Cardiac fibroblast (primary cell): ENCODE measurements at regions not wholly inside any gene's neighbourhood (a gene's known extent, or its start where the extent isn't known, plus 50 kb on each side); places are given as distances from the start of the nearest gene placed in this dataset.

Source experiments
- DNase-seq, 2 donors: peaks; one replicate each; pipeline versions ENCODE4 v3.0.0 to v3.0.0-alpha.2; 2010; ENCODE audit warnings: low read depth in 2 of 2
- H3K4me3 ChIP-seq, 2 donors: replicated peaks in 1 of 2; 1 replicate in 1 of 2; 2 replicates in 1 of 2; pipeline ENCODE4 v1.5.1; 2011; ENCODE audit warnings: low read depth in 2 of 2, low read length in 2 of 2, mild to moderate bottlenecking in 2 of 2, moderate library complexity in 1 of 2
- CTCF ChIP-seq: IDR thresholded peaks from one replicate; pipeline ENCODE4 v1.5.1; 2011; ENCODE audit warnings: low read depth, mild to moderate bottlenecking, low read length, inconsistent platforms

DNA sequence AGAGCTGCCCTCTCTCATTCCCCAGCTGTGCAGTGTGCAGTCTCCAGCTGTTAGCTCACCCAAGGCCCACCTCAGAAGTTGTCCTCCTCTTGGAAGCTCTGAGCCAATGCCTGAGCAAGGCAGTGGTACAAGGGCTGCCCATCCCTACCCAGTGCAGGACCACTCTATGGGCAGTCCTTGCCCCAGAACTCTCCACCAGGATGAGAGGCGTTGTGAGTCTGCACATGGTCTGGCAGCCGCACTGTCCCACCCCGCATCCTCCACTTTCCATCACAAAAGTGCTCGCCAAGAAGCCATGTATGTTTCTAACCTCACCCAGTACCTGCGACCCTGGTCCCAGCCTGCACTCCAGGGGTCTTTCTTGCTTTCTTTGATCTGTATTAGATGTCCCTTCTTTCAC, 175.1 kb upstream of the PMEPA1 start:
- TF ChIP-seq CTCF, result no peak
- no peak for DNase-seq

GRCh38 chr20:57883761-57884160, 173.9 kb upstream of the PMEPA1 start:
- no peak for DNase-seq
- TF ChIP-seq CTCF, result no peak
- no peak overlapping the region for H3K4me3 ChIP-seq

More for the DNA sequence above, 175.1 kb upstream of the PMEPA1 start:
- H3K4me3 ChIP-seq, result no peak overlapping the region

DNA sequence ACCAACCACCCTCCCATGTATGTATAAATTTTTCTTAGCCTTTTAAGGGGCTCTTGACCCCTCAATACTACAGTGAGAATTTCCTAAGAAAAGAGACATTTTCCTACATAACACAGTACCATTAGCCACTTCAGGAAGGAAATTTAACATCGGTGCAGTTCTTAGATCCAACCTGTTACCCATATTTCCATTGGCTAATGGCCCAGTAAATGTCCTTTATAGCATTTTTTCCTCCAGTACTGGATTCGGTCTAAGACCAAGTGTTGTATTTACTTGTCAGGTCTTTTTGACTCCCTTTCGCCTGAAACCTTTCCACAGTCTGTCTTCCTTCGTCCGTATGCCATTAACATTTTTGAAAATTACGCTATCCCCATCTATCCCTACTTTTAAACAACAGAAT, 173.4 kb upstream of the PMEPA1 start:
- TF ChIP-seq CTCF, result no peak
- no peak for DNase-seq
- H3K4me3 ChIP-seq, result no peak overlapping the region

DNA sequence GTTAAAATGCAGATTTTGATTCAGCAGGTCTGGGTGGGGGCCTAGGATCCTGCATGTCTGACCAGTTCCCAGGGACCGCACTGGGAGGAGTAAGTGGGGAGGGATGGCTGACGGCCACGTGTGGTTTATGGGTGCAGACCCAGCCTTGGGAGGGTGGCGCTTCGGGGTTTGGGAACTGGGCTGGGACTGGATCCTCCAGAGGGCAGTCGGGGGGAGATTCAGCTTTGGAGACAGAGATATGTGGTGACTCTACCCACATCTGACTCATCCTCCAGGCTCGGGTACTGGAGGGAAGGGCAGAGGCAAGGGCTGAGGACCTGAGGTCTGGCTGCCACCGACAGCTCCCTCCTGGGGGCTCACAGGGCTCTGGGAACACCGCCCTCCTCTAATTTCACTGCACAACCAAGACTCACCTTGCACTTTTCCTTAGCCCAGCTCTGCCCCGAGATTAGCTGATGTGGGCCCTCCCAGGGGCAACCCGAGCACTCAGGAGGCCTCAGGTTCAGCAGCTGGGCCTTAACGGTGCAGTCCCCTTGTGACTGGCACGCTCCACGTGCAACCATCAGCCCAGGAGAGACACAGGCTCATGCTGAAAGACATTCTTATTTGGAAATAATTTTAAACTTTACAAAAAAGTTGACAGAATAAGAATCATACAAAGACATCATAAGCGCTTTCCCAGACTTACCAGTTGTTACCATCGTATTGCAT, 172.8 kb upstream of the PMEPA1 start:
- H3K4me3 ChIP-seq, result no peak overlapping the region
- DNase-seq, result no peak
- no peak for TF ChIP-seq CTCF

DNA sequence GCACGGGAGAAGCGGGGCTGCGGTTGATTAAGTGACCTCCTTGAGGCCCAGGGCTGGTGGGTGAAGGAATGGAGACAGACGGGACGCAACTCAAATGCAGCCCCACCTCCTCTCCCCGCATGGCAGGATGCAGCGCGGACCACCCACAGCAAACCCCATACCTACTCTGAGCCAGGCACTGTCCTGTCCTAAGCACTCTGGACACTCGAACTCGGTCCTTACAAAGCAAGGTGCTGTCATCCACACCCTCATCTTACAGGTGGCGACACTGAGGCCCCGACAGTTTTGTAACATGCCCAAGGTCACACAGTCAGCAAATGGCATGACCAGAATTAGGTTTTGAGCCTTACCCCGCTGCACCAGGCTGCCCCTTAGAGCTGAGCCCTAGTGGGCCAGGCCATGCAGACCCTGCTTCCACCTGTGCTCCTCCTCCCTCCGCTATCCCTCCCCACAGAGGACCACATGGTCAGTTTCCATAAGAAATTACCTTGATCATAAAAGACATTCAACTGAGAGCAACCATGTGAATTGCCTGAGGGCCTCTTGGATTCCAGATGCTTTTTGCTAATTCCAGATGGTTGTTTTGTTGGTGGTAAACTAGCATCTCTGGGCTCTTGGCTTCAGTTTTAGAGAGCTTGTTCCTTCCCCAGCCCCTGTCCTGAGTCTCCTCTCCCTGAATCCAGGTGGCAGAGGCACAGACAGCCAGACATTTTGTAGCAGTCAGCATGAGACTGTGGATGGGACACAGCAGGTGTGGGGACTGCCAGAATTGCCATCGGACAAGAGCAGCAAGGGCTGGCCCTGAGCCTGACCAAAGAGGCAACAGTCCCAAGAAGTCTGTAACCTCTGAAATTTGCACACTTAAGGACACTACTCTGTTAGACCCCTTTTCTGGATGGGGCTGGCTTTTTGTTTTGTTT, 171.9 kb upstream of the PMEPA1 start:
- no peak for TF ChIP-seq CTCF
- H3K4me3 ChIP-seq, result no peak overlapping the region
- DNase-seq, result no peak

DNA sequence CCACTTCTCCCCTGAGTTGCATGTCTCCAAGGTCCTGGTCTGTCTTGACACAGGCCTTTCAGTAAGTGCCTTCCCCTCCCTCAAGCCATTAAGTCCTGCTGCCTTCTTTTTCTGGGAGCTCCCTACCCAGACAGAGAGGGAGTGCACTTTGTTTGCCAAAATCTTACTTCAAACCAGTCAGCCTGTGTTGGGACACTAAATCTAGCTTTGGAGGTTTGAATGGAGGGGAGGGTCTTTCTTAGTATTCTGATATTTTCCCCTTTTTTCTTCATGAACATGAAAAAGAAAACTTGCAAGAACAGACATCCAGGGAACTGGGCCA, 170.7 kb upstream of the PMEPA1 start:
- no peak for DNase-seq
- no peak overlapping the region for H3K4me3 ChIP-seq
- no peak for TF ChIP-seq CTCF
